ENCODE measurements at regions not wholly inside any gene's neighbourhood (a gene's known extent, or its start where the extent isn't known, plus 50 kb on each side); places are given as distances from the start of the nearest gene placed in this dataset.
"Not testable (repeated sequence)": the region's sequence is repeated elsewhere in the genome, so short reads cannot be mapped to it uniquely, and the experiment has no call there.

DNA sequence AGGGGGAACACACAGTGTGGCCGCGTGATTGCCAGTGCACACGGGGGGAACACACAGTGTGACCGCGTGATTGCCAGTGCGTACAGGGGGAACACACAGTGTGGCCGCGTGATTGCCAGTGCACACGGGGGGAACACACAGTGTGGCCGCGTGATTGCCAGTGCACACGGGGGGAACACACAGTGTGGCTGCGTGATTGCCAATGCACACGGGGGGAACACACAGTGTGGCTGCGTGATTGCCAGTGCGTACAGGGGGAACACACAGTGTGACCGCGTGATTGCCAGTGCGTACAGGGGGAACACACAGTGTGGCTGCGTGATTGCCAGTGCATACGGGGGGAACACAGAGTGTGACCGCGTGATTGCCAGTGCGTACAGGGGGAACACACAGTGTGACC lies 140.3 kb downstream of the RTP5 start:
- TF ChIP-seq EZH2phosphoT487 (IDR thresholded peaks at IDR 0.05; ENCODE audit: insufficient read depth, low read depth); EZH2 (IDR thresholded peaks at IDR 0.05; ENCODE audit: insufficient read depth, poor library complexity, severe bottlenecking): not testable (repeated sequence)

Measured in GM23248 (cell line).